ENCODE measurements at regions not wholly inside any gene's neighbourhood (a gene's known extent, or its start where the extent isn't known, plus 50 kb on each side); places are given as distances from the start of the nearest gene placed in this dataset.
"Not testable (repeated sequence)": the region's sequence is repeated elsewhere in the genome, so short reads cannot be mapped to it uniquely, and the experiment has no call there.

DNA sequence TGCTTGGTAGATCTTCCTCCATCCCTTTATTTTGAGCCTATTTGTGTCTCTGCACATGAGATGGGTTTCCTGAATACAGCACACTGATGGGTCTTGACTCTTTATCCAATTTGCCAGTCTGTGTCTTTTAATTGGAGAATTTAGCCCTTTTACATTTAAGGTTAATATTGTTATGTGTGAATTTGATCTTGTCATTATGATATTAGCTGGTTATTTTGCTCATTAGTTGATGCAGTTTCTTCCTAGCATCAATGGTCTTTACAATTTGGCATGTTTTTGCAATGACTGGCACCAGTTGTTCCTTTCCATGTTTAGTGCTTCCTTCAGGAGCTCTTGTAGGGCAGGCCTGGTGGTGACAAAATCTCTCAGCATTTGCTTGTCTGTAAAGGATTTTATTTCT is 72.4 kb downstream of the HNRNPD start:
- not testable (repeated sequence) for DNase-seq

DNA sequence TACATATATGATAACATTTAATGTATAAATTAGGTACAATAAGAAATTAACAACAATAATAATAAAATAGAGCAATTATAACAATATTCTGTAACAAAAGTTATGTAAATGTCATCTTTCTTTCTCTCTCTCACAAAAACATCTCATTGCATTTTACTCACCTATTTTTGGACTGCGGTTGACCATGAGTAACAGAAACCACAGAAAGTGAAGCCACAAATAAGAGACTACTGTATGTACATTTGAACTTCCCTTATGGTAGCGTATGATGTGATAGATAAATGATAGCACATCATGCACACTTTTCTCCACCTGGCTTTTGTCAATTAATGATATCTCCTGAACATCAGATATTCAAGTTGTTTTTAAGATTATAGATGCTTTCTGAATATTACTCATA is 80.5 kb downstream of the HNRNPD start:
- DNase-seq: peak; percentile 51

DNA sequence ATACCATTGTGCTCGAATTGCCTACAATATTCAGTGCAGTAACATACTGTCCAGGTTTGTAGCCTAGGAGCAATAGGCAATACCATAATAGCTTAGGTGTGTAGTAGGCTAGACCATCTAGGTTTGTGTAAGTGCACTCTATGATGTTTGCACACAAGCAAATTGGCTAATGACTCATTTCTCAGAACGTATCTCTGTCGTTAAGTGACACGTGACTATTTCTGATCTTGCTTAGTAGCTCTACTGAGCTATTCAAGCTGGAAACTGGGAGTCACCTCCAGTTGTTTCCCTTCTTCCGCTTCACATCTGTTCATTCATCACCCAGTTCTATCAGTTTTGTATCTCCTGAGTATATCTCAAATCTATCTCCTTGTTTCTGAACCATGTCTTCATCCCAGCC is 86.1 kb downstream of the HNRNPD start:
- DNase-seq: no peak

DNA sequence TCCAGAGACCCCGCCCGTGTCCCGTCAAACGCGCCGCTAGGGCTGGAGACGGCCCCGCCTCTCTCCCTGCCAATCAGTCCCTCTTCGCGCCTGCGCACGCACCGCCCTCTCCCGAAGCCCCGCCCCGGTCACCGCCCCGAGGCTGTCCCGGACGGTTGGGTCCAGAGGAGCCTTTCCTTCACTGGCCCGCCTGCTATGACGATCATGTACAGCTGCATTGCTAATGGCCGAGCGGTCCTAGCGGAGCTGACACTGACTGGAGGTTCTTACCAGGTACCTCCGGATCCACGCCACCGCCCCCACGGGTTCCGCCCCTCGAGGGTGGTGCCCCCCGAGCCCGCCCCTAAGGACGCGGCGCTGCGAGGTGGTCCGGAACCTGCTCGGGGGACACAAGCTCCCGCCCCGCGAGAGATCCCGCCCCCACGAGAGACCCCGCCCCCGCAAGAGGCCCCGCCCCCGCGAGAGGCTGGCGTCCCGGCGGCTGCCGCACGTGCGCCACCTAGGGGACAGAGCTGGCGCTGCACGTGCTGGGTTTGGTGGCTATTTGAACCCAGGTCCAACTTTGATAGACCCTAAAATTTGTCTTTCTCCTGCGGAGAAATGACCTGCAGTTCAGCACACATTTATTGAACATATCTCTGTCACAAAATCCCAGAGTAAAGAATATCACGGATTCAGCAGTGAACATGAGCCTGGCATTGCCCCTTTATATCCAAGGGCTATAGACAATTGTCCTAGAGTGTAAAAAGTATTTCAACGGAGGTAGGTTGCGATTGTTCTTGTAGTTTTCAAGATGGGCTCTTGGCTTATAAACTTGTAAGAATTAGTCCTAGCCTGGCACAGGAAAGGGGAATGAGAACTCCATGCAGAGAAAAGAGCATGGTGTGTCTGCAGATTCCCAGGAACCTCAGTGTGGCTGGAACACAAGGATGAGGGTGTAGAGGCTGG is 88.7 kb downstream of the HNRNPD start:
- DNase-seq: peak; percentile 93

DNA sequence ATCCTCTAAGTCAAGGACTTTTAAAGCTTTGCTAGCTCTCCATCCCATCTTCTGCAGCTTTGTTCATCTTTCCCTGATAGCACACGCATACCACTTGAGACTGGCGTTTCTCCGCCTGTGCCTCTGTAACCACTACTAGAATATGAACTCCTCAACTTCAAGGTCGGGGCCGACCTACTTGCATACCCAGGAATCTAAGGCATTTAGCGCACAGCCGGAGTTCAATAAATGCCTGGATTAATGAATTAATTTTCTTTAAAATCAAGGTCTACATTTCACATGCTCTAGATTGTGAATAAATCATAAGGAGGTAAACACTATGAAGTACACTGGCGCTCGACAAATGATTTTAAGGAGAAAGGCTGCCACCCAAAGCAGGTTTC is 89.3 kb downstream of the HNRNPD start:
- DNase-seq: peak; percentile 3

DNA sequence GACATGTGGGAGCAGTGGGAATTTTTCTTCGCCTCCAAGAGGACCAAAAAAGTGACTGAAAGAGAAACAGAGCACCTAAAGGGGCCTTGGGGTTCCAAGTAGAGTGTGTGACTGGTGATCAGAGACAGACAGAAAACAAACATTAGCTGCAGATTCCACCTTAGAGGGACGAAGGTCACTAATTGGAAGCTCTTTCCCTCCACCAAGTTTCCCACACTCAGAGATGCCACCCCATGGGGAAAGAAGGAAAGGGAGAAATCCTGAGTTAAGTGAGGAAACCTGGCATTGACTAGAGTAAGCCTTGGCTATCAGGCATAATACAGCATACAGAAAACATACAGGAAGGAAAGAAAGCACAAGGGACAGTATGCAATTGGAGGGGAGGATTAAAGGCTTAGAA is 90.9 kb downstream of the HNRNPD start:
- DNase-seq: no peak

DNA sequence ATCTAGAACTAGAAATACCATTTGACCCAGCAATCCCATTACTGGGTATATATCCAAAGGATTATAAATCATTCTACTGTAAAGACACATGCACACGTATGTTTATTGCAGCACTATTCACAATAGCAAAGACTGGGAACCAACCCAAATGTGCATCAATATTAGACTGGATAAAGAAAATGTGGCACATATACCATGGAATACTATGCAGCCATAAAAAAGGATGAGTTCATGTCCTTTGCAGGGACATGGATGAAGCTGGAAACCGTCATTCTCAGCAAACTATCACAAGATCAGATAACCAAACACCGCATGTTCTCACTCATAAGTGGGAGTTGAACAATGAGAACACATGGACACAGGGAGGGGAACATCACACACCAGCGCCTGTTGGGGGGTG is 94.2 kb downstream of the HNRNPD start:
- not testable (repeated sequence) for DNase-seq

DNA sequence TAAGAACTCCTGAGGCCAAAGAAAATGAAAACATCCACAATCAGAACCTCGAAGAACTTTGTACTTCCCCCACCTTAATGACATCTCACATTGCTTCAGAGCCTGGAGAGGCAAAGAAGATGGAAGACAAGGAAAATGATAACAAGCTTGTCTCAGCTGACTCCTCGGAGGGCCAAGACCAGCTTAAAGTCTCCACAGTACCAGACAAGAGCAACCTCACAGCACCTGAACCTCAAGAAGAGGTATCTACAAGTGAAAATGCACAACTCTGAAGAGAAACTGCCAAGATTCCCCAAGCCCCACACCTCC is 97.5 kb downstream of the HNRNPD start:
- DNase-seq: no peak

DNA sequence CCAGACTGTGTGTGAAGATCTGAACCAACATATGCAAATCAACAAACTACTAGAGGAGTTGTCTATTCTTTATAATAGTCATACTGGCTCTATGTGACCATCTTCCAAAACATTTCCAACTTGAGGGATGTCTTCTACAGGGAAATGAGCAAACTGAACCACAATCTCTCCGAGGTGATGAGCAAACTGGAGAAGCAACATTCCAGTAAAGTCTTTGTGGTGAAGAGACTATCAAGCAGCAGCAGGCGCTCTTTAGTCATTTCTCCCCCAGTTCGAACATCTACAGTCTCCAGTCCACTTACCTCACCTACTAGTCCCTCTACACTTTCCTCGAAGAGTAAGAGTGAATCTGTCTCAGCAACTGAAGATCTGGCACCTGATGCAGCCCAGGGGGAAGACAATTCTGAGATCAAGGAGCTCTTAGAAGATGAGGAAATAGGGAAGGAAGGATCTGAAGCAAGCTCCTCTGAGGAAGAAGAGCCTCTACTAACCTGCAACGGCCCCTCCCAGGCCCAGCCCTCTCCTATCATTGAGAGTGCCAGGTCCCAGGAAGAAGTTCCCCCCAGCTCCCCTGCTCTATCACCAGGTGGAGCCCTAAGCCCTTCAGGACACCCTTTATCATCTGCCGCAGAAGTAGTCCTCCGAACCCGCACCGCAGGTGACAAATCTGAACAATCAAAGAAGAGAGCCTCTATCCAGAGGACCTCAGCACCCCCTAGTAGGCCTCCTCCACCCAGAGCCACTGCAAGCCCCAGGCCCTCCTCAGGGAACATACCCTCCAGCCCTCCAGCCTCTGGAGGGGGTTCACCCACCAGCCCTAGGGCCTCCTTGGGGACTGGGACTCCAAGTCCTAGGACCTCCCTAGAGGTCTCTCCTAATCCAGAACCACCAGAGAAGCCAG is 98.1 kb downstream of the HNRNPD start:
- no peak for DNase-seq

DNA sequence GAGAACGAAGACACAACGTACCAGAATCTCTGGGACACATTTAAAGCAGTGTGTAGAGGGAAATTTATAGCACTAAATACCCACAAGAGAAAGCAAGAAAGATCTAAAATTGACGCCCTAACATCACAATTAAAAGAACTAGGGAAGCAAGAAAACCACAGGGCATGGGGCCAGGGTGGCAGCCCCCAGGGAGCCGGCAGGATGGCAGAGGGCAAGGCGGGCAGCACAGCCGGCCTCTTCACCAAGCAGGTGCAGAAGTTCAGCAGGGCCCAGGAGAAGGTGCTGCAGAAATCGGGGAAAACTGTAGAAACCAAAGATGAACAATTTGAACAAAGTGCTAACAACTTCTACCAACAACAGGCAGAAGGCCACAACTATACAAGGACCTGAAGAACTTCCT is 99.1 kb downstream of the HNRNPD start:
- not testable (repeated sequence) for DNase-seq

DNA sequence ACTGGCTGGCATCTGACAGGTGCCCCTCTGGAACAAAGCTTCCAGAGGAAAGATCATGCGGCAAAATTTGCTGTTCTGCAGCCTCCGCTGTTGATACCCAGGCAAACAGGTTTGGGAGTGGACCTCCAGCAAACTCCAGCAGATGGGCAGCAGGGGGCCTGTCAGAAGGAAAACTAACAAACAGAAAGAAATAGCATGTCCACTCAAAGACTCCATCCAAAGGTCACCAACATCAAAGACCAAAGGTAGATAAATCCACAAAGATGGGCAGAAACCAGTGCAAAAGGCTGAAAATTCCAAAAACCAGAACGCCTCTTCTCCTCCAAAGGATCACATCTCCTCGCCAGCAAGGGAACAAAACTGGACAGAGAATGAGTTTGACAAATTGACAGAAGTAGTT is 101.3 kb downstream of the HNRNPD start:
- DNase-seq: not testable (repeated sequence)

DNA sequence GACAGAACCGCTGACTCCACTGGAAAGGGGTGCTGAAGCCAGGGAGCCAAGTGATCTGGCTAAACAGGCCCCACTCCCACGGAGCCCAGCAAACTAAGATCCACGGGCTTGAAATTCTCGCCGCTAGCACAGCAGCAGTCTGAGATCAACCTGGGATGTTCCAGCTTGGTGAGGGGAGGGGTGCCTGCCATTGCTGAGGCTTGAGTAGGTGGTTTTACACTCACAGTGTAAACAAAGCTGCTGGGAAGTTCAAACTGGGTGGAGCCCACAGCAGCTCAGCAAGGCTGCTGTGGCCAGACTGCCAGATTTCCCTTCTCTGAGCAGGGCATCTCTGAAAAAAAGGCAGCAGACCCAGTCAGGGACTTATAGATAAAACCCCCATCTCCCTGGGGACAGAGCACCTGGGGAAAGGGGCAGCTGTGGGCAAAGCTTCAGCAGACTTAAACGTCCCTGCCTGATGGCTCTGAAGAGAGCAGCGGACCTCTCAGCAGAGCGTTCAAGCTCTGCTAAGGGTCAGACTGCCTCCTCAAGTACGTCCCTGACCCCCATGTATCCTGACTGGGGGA is 101.8 kb downstream of the HNRNPD start:
- DNase-seq: not testable (repeated sequence)

DNA sequence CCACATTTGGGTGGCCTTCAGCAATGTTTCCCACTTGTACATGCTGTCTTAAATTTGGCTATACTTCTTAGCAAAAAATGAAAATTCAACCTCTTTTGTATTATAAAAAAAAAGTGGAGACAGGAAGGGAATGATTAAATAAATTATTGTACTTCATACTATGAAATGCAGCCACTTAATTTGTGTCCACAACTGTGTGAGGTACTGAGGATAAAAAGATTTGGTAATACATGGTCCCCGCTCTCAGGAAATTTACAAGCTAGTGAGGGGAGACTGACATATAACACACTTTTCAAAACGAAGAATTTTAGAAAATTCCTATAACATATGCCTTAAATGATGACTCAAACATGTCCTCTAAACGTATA is 105.0 kb downstream of the HNRNPD start:
- no peak for DNase-seq

DNA sequence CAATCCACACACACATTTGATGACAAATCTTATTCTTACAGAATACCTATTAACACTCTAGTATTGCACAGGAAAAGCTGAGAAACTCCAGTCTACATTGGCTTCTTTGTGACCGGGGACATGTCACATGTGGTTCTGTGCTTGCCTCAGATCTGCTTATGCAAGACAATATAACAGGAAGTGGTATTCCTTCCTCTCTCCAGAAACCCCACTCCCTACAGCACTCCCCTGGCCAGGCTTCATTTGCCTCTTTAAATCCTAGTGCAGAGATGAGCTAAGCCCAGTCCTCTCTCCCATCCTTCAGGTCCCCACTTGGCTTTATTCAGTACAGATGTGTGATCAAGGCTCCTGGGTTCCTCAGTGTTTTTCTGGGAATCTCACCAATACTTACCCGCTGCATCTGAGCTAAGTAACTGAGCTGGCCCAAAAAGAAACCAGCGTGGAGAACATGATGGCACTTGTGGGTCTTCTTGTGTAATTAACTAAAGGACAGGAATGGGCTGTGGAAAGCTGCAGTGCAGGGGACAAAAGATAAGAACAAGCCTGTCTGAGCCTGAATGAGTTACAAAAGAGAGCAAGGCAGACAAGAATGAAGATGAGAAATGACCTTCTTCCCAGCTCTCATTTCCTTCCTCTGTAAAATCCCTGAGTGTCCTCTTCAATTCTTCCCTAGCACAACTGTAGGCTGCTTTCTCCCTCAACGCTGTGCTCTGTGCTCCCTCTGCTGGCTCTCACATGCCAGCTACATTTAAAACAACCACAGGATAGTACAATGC is 105.6 kb downstream of the HNRNPD start:
- peak; percentile 40 for DNase-seq

DNA sequence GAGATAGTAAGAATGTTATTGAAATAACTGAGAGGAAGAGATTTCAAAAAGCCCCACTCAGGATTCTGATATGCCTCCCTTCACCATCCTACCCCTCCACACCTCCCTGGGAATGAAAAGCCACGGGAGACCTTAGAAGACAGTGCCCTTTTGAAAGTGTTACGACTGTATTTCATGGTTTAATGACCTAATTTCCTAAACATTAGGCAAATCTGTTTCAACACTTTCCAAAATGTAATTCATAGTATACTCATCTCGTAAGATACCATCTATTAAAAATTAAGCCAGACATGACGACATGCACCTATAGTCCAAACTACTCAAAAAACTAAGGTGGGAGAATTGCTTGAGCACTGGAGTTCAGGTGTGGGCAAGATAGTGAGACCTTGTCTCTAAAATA is 106.3 kb downstream of the HNRNPD start:
- DNase-seq: no peak

DNA sequence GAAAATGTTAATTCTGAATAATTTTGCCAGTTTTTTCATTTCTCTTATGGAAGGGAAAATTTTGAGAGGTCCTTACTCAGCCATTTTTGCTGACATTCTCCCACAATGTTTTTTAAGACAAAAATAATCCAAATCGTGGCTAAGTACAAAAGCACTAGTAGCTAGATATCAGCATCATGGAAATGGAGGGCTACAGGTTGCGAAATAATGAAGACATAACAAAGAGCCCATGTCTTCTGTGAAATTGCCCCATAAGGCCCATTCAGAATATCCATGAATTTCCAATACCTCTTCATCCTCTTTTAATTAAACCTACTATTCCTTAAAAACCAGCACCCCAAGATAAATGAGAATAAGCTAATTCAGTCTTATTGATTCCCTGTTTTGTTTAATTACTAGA is 107.4 kb downstream of the HNRNPD start:
- DNase-seq: no peak

DNA sequence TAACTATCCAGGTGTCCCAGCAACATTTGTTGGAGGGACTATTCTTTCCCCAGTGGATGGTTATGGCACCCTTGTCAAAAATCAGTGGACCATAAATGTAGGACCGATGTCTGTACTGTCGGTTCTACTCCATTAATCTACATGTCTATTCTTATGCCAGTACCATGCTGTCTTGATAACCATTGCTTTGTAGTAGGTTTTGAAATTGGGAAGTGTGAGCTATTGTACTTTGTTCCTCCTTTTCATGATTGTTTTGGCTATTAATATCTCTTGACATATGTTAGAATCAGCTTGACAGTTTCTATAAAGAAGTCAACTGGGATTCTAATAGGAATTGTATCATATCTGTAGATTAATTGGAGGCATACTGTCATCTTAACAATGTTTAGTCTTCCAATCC is 112.7 kb downstream of the HNRNPD start:
- DNase-seq: no peak

DNA sequence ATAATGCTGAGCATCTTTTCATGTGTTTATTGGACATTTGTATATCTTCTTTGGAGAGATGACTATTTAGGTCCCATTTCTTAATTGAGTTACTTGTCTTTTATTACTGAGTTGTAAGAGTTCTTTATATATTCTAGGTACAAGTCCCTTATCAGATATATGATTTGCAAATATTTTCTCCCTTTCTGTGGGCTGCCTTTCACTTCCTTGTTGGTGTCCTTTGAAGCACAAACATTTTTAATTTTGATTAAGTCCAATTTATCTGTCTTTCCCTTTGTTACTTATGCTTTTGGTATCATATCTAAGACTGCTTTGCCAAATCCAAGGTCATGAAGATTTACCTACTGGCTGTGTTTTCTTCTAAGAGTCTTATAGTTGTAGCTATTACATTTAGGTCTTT is 113.2 kb downstream of the HNRNPD start:
- no peak for DNase-seq

DNA sequence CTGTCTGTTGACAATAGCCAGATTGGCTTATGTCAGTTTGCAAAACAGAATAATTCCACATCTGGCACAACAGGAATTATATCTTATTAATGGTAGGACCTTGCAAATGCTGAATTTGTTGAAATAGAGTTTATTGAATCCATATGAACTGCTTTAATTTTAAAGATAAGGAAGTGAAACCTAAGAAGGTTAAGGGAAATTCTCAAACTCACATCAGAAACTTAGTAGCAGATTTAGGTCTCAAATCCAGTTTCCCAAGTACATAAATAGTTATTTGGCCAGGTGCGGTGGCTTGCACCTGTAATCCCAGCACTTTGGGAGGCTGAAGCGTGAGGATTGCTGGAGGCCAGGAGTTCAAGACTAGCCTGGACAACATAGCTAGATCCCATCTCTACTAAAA is 117.1 kb downstream of the HNRNPD start:
- no peak for DNase-seq

DNA sequence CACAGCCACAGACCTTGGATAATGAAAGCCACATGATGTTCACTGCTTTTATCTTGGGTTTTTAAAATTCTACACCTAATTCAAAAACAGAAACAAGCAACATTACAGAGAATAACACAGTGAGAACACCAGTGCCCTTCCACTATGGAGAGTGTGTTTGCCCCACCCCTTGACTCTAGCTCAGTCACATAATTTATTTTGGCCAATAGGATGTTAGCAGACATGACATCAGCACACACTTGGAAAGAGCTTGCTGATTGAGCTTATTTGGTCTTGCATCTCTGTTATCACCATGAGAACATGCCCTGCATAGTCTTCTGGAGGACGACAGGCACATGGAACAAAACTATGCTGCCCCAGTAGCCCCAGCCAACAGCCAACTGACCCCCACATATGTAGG is 118.1 kb downstream of the HNRNPD start:
- no peak for DNase-seq

DNA sequence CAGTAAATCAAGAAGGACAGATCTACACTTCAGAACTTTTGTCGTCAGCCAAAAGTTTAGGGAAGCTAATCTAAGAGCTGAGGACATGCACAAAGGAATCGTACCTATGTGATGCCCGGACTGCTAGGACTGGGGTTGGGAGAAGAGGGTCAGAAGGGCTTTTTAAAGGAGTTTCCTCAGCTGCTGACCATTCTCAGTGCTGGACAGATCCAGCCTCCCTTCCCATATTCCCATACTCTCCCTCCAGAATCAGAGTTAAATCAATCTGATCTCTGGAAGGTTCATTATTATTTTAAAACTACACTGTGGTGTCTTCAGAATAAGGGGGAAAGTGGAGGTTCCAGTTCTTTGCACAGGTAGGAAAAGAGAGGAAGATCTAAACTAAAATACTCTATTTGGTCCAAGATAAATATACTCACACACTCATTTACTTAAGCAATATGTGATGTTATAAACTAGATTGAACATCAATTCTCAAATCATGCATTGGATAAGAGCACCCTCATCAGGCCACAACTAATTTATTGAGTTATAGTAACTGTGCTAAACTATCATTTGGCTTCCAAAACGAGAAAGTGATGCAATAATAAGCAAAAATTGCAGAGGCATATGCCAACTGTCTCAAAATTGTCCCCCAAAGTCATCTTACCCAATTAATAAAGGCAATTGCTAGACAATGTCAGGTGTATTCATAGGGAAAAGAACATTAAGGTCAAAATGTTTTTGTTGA is 124.7 kb downstream of the HNRNPD start:
- no peak for DNase-seq

DNA sequence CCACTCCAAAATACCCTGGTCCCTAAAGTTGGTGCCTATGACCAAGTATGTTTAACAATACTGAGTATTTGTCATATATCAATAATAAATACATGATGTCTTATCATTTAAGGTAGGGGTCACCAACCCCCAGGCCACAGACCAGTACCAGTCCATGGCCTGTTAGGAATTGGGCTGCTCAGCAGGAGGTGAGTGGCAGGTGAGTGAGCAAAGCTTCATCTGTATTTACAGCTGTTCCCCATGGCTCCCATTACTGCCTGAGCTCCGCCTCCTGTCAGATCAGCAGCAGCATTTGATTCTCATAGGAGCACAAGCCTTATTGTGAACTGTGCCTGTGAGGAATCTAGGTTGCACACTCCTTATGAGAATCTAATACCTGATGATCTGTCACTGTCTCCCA is 126.2 kb downstream of the HNRNPD start:
- DNase-seq: no peak

Measured in RPMI8226 (cell line).